CD14-positive monocyte (primary cell): ENCODE measurements at regions not wholly inside any gene's neighbourhood (a gene's known extent, or its start where the extent isn't known, plus 50 kb on each side); places are given as distances from the start of the nearest gene placed in this dataset.

Experiments used
- DNase-seq, 3 donors: peaks; one replicate each; pipeline ENCODE4 v3.0.0-alpha.2; 2011 to 2022
- H2AFZ ChIP-seq: 2 replicates; pipeline ENCODE4 v1.6.0; 2012; ENCODE audit warnings: mild to moderate bottlenecking, low read depth, low read length, inconsistent platforms; ENCODE audit not compliant: insufficient read depth, poor library complexity, severe bottlenecking
- H3K27ac ChIP-seq, 2 donors: 1 replicate in 1 of 2; 2 replicates in 1 of 2; pipeline ENCODE4 v1.5.1; 2012 to 2013; ENCODE audit warnings: low read length in 2 of 2, control low read depth in 1 of 2, inconsistent platforms in 1 of 2, low read depth in 1 of 2, mild to moderate bottlenecking in 1 of 2
- H3K27me3 ChIP-seq, 2 donors: one replicate each; pipeline versions ENCODE4 v1.6.0 to v1.6.1; 2011 to 2013; ENCODE audit warnings: low read length in 2 of 2; ENCODE audit not compliant: control insufficient read depth in 2 of 2, insufficient read depth in 2 of 2
- H3K36me3 ChIP-seq, 2 donors: replicated peaks in 1 of 2; 1 replicate in 1 of 2; 2 replicates in 1 of 2; pipeline versions ENCODE4 v1.5.1 to v1.6.1; 2012 to 2013; ENCODE audit warnings: low read length in 2 of 2, control low read depth in 1 of 2, inconsistent platforms in 1 of 2, mild to moderate bottlenecking in 1 of 2; ENCODE audit not compliant: insufficient read depth in 2 of 2, control insufficient read depth in 1 of 2
- H3K4me1 ChIP-seq, 2 donors: 1 replicate in 1 of 2; 2 replicates in 1 of 2; pipeline versions ENCODE4 v1.5.1 to v1.6.1; 2012 to 2013; ENCODE audit warnings: low read length in 2 of 2, control low read depth in 1 of 2, inconsistent platforms in 1 of 2, mild to moderate bottlenecking in 1 of 2, moderate library complexity in 1 of 2; ENCODE audit not compliant: insufficient read depth in 2 of 2, control insufficient read depth in 1 of 2
- H3K4me2 ChIP-seq: replicated peaks from 2 replicates; pipeline ENCODE3; 2012; ENCODE audit warnings: low read length, moderate library complexity, mild to moderate bottlenecking; ENCODE audit not compliant: poor library complexity, severe bottlenecking; ENCODE audit errors: extremely low read depth
- H3K4me3 ChIP-seq, 3 experiments: fragments of 200-600 bp in 1 of 3; sonication (generic) in 1 of 3; replicated peaks in 1 of 3; 1 replicate in 2 of 3; 2 replicates in 1 of 3; pipeline ENCODE4 v1.5.1; 2011 to 2013; ENCODE audit warnings: low read length in 3 of 3, mild to moderate bottlenecking in 3 of 3, control low read depth in 2 of 3, low read depth in 2 of 3, inconsistent platforms in 1 of 3, moderate library complexity in 1 of 3
- H3K79me2 ChIP-seq: 2 replicates; pipeline ENCODE4 v1.6.0; 2012; ENCODE audit warnings: mild to moderate bottlenecking, control low read depth, inconsistent platforms, low read length, moderate library complexity; ENCODE audit not compliant: insufficient read depth
- H3K9ac ChIP-seq: 2 replicates; pipeline ENCODE4 v1.6.0; 2017; ENCODE audit warnings: low read length, mild to moderate bottlenecking; ENCODE audit not compliant: insufficient read depth, poor library complexity, severe bottlenecking
- H3K9me3 ChIP-seq, 2 donors: replicated peaks in 1 of 2; 1 replicate in 1 of 2; 2 replicates in 1 of 2; pipeline versions ENCODE4 v1.5.1 to v1.6.1; 2012 to 2013; ENCODE audit warnings: low read length in 2 of 2, control low read depth in 1 of 2; ENCODE audit not compliant: control insufficient read depth in 1 of 2, insufficient read depth in 1 of 2
- H4K20me1 ChIP-seq: 2 replicates; pipeline ENCODE4 v1.6.0; 2012; ENCODE audit warnings: mild to moderate bottlenecking, low read length, control low read depth, moderate library complexity; ENCODE audit not compliant: insufficient read depth
- H3K27ac Mint-ChIP-seq, 7 donors: one replicate each; pipeline ENCODE4 v1.8.0; 2020; ENCODE audit warnings: mild to moderate bottlenecking in 7 of 7, mixed read lengths in 7 of 7, moderate library complexity in 6 of 7, inconsistent platforms in 2 of 7
- H3K27me3 Mint-ChIP-seq, 3 donors: one replicate each; pipeline ENCODE4 v1.8.0; 2021 to 2022; ENCODE audit warnings: low read depth in 3 of 3, mild to moderate bottlenecking in 3 of 3, mixed read lengths in 3 of 3, moderate library complexity in 3 of 3, inconsistent platforms in 1 of 3
- H3K36me3 Mint-ChIP-seq, 2 donors: one replicate each; pipeline ENCODE4 v1.8.0; 2020; ENCODE audit warnings: mixed read lengths in 2 of 2, inconsistent platforms in 1 of 2, mild to moderate bottlenecking in 1 of 2
- H3K4me1 Mint-ChIP-seq: one replicate; pipeline ENCODE4 v1.8.0; 2020; ENCODE audit warnings: mild to moderate bottlenecking, mixed read lengths
- H3K4me3 Mint-ChIP-seq, 2 donors: one replicate each; pipeline ENCODE4 v1.8.0; 2020; ENCODE audit warnings: mild to moderate bottlenecking in 2 of 2, mixed read lengths in 2 of 2, moderate library complexity in 1 of 2
- H3K9me3 Mint-ChIP-seq, 7 donors: one replicate each; pipeline ENCODE4 v1.8.0; 2020 to 2022; ENCODE audit warnings: mixed read lengths in 7 of 7, mild to moderate bottlenecking in 6 of 7, moderate library complexity in 6 of 7, inconsistent platforms in 2 of 7
- CTCF ChIP-seq: fragments of 200-600 bp; IDR thresholded peaks from one replicate; pipeline ENCODE4 v1.8.0; 2022; ENCODE audit warnings: antibody characterized with exemption, mild to moderate bottlenecking
- WGBS: methylation state at CpG from one replicate; pipeline ENCODE4 v1.1.5; 2013; ENCODE audit warnings: missing lambda C conversion rate; ENCODE audit not compliant: insufficient coverage; 5-methylcytosine and 5-hydroxymethylcytosine counted together
- intact Hi-C, 2 donors: fragments of 100-400 bp; cut with micrococcal nuclease; formaldehyde crosslinking; loops; one replicate each; pipeline versions ENCODE4 v1.15.0 to v1.15.1; 2023

GRCh38 chr20:22842793-22843192 lies 192.3 kb upstream of the SSTR4 start:
- H2AFZ ChIP-seq, result no peak overlapping the region
- H3K36me3 ChIP-seq, result no peaks in the 10 kb centered on the region
- no peak for DNase-seq
- H3K4me1 ChIP-seq, result no peaks in the 10 kb centered on the region
- no peaks in the 10 kb centered on the region for H3K79me2 ChIP-seq
- Mint-ChIP-seq H3K4me3 (no peak overlapping the region), H3K4me1 (no peaks in the 10 kb centered on the region), H3K27ac (no peak overlapping the region), H3K27me3 (peaks cover 1 to 5% (median 3%) of the 10 kb centered on the region in 3 donors), H3K9me3 (peaks cover 0 to 2% (median 0%) of the 10 kb centered on the region in 7 donors), H3K36me3 (no peaks in the 10 kb centered on the region)
- no peaks in the 10 kb centered on the region for H4K20me1 ChIP-seq
- no peak overlapping the region for H3K4me2 ChIP-seq
- intact Hi-C loops, result no loop called here
- no peaks in the 10 kb centered on the region for H3K27me3 ChIP-seq
- H3K4me3 ChIP-seq, result no peak overlapping the region
- 89% methylated on average over 1 of the region's 5 CpGs for WGBS
- H3K9me3 ChIP-seq, result no peaks in the 10 kb centered on the region
- no peak overlapping the region for H3K9ac ChIP-seq
- no peak for TF ChIP-seq CTCF
- H3K27ac ChIP-seq, result no peak overlapping the region

- no peaks in the 10 kb centered on the region for H3K27me3 ChIP-seq
- H3K27me3 Mint-ChIP-seq, result peaks cover 3 to 6% (median 3%) of the 10 kb centered on the region in 3 donors
- H3K27ac ChIP-seq, result no peak overlapping the region
- H3K27ac Mint-ChIP-seq, result no peak overlapping the region
- no peak overlapping the region for H3K4me3 ChIP-seq
- no peak for DNase-seq
- H4K20me1 ChIP-seq, result no peaks in the 10 kb centered on the region
- no peaks in the 10 kb centered on the region for H3K4me1 Mint-ChIP-seq
- no peaks in the 10 kb centered on the region for H3K79me2 ChIP-seq
- intact Hi-C loops, result no loop called here
- H3K36me3 ChIP-seq, result no peaks in the 10 kb centered on the region
- TF ChIP-seq CTCF, result no peak
- peaks cover 0 to 4% (median 2%) of the 10 kb centered on the region in 7 donors for H3K9me3 Mint-ChIP-seq
- H2AFZ ChIP-seq, result no peak overlapping the region
- H3K4me3 Mint-ChIP-seq, result no peak overlapping the region
- H3K9me3 ChIP-seq, result no peaks in the 10 kb centered on the region
- H3K4me1 ChIP-seq, result no peaks in the 10 kb centered on the region
- no peaks in the 10 kb centered on the region for H3K36me3 Mint-ChIP-seq
- no peak overlapping the region for H3K4me2 ChIP-seq
- no peak overlapping the region for H3K9ac ChIP-seq
These were observed 190.2 kb upstream of the SSTR4 start for GRCh38 chr20:22844959-22845358.
